ENCODE measurements at regions not wholly inside any gene's neighbourhood (a gene's known extent, or its start where the extent isn't known, plus 50 kb on each side); places are given as distances from the start of the nearest gene placed in this dataset.

- TF ChIP-seq CTCF (IDR thresholded peaks at IDR 0.05) (no peak), POLR2AphosphoS5 (IDR thresholded peaks at IDR 0.05) (no peak), POLR2A (IDR thresholded peaks at IDR 0.05) (no peak)
These were observed 292.4 kb downstream of the SP3 start for GRCh38 chr2:173672573-173673340.

Data from gastroesophageal sphincter (tissue), 3 donors.